ENCODE measurements at regions not wholly inside any gene's neighbourhood (a gene's known extent, or its start where the extent isn't known, plus 50 kb on each side); places are given as distances from the start of the nearest gene placed in this dataset.

DNA sequence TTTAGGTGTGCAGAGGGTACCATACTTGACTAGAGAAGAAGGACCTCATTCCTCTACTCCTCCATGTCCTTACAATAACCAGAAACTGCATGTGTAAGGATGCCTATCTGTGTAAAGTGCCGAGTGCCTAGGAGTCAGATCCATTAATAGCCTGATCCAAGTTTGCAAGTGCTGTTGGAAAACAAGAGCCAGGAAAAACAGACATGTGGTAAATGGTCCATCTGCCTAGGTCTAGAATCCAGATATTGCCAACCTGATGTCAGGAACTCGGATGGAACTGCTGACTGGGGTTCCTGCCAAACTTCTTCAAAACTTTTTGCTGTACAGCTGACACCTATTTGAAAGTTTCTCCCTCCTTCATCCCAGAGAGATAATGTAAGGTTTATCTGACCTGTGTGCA lies 239.4 kb upstream of the CAMK1G start:
- TF ChIP-seq POLR2AphosphoS5 (IDR thresholded peaks at IDR 0.05) (no peak), SMC3 (conservative IDR thresholded peaks at IDR 0.05; ENCODE audit: poor library complexity) (no peak), RAD21 (conservative IDR thresholded peaks at IDR 0.05) (no peak), EP300 (conservative IDR thresholded peaks at IDR 0.05; ENCODE audit: poor library complexity, severe bottlenecking) (no peak), REST (IDR thresholded peaks at IDR 0.05; ENCODE audit: borderline replicate concordance) (no peak), TAF1 (IDR thresholded peaks at IDR 0.05; ENCODE audit: low read depth) (no peak), CTCF (IDR thresholded peaks at IDR 0.05; ENCODE audit: poor library complexity, severe bottlenecking) (no peak), EZH2 (IDR thresholded peaks at IDR 0.05; ENCODE audit: borderline replicate concordance, insufficient read depth, low read length, poor library complexity, severe bottlenecking) (no peak)

GRCh38 chr1:209349363-209350308 lies 233.9 kb upstream of the CAMK1G start:
- Histone ChIP-seq H3K9me3 (ENCODE audit: low read length) (no peaks in the 10 kb centered on the region), H3K4me3 (ENCODE audit: low read length) (no peak overlapping the region), H4K20me1 (ENCODE audit: insufficient read depth) (no peaks in the 10 kb centered on the region), H3K79me2 (replicated peaks; ENCODE audit: insufficient read depth, low read length) (no peaks in the 10 kb centered on the region), H3K9me2 (ENCODE audit: insufficient read depth, low read length) (no peaks in the 10 kb centered on the region), H3K27me3 (ENCODE audit: insufficient read depth, low read depth, low read length) (no peaks in the 10 kb centered on the region), H3K9ac (ENCODE audit: low read length) (no peak overlapping the region), H3K36me3 (ENCODE audit: insufficient read depth, low read length) (no peaks in the 10 kb centered on the region), H3F3A (ENCODE audit: insufficient read depth, low read length, poor library complexity, severe bottlenecking) (no peaks in the 10 kb centered on the region), H3K27ac (ENCODE audit: low read length) (no peak overlapping the region), H3K4me2 (ENCODE audit: low read length) (no peak overlapping the region), H2AFZ (ENCODE audit: low read depth, low read length) (no peak overlapping the region)
- TF ChIP-seq EP300 (conservative IDR thresholded peaks at IDR 0.05; ENCODE audit: poor library complexity, severe bottlenecking) (no peak), MXI1 (conservative IDR thresholded peaks at IDR 0.05; ENCODE audit: poor library complexity, severe bottlenecking) (no peak), REST (IDR thresholded peaks at IDR 0.05; ENCODE audit: borderline replicate concordance) (no peak)

More for the DNA sequence above, 239.4 kb upstream of the CAMK1G start:
- H3K4me3 ChIP-seq (ENCODE audit: low read length): no peak overlapping the region
- H3F3A ChIP-seq (ENCODE audit: insufficient read depth, low read length, poor library complexity, severe bottlenecking): no peaks in the 10 kb centered on the region
- no peaks in the 10 kb centered on the region for H4K20me1 ChIP-seq (ENCODE audit: insufficient read depth)
- H3K27me3 ChIP-seq (ENCODE audit: insufficient read depth, low read depth, low read length): no peaks in the 10 kb centered on the region
- no peak overlapping the region for H2AFZ ChIP-seq (ENCODE audit: low read depth, low read length)
- no peak overlapping the region for H3K9ac ChIP-seq (ENCODE audit: low read length)
- H3K36me3 ChIP-seq (ENCODE audit: insufficient read depth, low read length): no peaks in the 10 kb centered on the region
- H3K9me3 ChIP-seq (ENCODE audit: low read length): no peaks in the 10 kb centered on the region
- no peaks in the 10 kb centered on the region for H3K79me2 ChIP-seq (replicated peaks; ENCODE audit: insufficient read depth, low read length)
- H3K9me2 ChIP-seq (ENCODE audit: insufficient read depth, low read length): no peaks in the 10 kb centered on the region
- no peak overlapping the region for H3K27ac ChIP-seq (ENCODE audit: low read length)
- no peak overlapping the region for H3K4me2 ChIP-seq (ENCODE audit: low read length)
